PFSK-1 (cell line): ENCODE measurements at regions not wholly inside any gene's neighbourhood (a gene's known extent, or its start where the extent isn't known, plus 50 kb on each side); places are given as distances from the start of the nearest gene placed in this dataset.

Experiments used
- FOXP2 ChIP-seq: optimal IDR thresholded peaks from 2 replicates; pipeline ENCODE3; 2011; ENCODE audit warnings: borderline replicate concordance, control low read depth, inconsistent platforms; ENCODE audit not compliant: insufficient read depth; ENCODE audit errors: extremely low read length, extremely low read depth
- POLR2AphosphoS5 ChIP-seq: IDR thresholded peaks from 2 replicates; pipeline ENCODE4 v1.6.1; 2012; ENCODE audit warnings: low read depth, mild to moderate bottlenecking, control low read depth, low read length, moderate library complexity
- SIN3A ChIP-seq: IDR thresholded peaks from 2 replicates; pipeline ENCODE4 v1.6.1; 2012; ENCODE audit warnings: mild to moderate bottlenecking, low read length, moderate library complexity, borderline replicate concordance; ENCODE audit not compliant: insufficient read depth
- TAF1 ChIP-seq: IDR thresholded peaks from 2 replicates; pipeline ENCODE4 v1.6.1; 2012; ENCODE audit warnings: low read length, control low read depth, borderline replicate concordance; ENCODE audit not compliant: insufficient read depth
- TF ChIP-seq, protein P1 (sequence below), 2 experiments: IDR thresholded peaks; 2 replicates each; pipeline versions ENCODE4 v1.6.1 to v1.8.0; 2011 to 2012; ENCODE audit warnings: low read depth in 2 of 2, low read length in 2 of 2, control low read depth in 1 of 2, inconsistent platforms in 1 of 2, mild to moderate bottlenecking in 1 of 2, moderate library complexity in 1 of 2; ENCODE audit not compliant: insufficient read depth in 1 of 2

DNA sequence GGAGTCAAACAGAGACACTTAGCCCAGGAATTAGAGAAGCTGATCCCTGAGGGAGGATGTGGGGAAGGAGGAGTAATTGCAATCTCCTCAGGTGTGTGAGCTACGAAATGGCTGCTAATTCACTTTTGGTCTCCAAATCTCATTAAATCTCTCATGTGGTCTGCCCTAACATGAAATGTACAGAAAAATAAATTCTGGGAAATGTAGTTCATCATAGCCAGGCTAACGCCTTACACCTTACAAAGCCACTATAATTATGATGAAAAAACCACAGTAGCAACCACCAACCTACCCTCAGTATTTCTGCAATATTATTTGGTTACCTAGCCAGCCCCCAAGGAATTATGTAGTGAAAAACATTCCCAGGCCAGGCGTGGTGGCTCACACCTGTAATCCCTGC, 354.0 kb downstream of the TMEM167A start:
- TF ChIP-seq FOXP2 (no peak), TAF1 (no peak), POLR2AphosphoS5 (no peak), SIN3A (no peak)
- TF ChIP-seq, protein P1, sequence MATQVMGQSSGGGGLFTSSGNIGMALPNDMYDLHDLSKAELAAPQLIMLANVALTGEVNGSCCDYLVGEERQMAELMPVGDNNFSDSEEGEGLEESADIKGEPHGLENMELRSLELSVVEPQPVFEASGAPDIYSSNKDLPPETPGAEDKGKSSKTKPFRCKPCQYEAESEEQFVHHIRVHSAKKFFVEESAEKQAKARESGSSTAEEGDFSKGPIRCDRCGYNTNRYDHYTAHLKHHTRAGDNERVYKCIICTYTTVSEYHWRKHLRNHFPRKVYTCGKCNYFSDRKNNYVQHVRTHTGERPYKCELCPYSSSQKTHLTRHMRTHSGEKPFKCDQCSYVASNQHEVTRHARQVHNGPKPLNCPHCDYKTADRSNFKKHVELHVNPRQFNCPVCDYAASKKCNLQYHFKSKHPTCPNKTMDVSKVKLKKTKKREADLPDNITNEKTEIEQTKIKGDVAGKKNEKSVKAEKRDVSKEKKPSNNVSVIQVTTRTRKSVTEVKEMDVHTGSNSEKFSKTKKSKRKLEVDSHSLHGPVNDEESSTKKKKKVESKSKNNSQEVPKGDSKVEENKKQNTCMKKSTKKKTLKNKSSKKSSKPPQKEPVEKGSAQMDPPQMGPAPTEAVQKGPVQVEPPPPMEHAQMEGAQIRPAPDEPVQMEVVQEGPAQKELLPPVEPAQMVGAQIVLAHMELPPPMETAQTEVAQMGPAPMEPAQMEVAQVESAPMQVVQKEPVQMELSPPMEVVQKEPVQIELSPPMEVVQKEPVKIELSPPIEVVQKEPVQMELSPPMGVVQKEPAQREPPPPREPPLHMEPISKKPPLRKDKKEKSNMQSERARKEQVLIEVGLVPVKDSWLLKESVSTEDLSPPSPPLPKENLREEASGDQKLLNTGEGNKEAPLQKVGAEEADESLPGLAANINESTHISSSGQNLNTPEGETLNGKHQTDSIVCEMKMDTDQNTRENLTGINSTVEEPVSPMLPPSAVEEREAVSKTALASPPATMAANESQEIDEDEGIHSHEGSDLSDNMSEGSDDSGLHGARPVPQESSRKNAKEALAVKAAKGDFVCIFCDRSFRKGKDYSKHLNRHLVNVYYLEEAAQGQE (IDR thresholded peaks at IDR 0.05; ENCODE audit: insufficient read depth in 1 of 2, low read depth in 2 of 2, low read length in 2 of 2) = no peak

DNA sequence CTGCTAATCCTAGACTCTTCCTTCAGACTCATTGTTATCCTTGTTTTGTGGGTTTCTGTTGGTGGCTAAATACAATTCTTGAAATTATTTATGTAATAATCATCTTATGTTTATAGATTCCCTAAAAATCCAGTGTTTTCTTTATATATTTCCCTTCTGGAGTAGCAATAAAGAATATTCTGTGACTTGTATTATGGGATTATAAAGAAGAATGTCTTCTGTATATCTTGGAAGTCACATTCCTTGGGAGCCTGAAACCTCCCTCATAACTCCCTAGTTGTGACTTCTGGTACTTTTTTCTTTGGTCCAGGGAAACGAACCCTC, 356.1 kb downstream of the TMEM167A start:
- TF ChIP-seq, protein P1 (IDR thresholded peaks at IDR 0.05; ENCODE audit: insufficient read depth in 1 of 2, low read depth in 2 of 2, low read length in 2 of 2) = no peak
- TF ChIP-seq SIN3A = no peak
- TF ChIP-seq POLR2AphosphoS5 = no peak
- TF ChIP-seq TAF1 = no peak
- TF ChIP-seq FOXP2 = no peak

DNA sequence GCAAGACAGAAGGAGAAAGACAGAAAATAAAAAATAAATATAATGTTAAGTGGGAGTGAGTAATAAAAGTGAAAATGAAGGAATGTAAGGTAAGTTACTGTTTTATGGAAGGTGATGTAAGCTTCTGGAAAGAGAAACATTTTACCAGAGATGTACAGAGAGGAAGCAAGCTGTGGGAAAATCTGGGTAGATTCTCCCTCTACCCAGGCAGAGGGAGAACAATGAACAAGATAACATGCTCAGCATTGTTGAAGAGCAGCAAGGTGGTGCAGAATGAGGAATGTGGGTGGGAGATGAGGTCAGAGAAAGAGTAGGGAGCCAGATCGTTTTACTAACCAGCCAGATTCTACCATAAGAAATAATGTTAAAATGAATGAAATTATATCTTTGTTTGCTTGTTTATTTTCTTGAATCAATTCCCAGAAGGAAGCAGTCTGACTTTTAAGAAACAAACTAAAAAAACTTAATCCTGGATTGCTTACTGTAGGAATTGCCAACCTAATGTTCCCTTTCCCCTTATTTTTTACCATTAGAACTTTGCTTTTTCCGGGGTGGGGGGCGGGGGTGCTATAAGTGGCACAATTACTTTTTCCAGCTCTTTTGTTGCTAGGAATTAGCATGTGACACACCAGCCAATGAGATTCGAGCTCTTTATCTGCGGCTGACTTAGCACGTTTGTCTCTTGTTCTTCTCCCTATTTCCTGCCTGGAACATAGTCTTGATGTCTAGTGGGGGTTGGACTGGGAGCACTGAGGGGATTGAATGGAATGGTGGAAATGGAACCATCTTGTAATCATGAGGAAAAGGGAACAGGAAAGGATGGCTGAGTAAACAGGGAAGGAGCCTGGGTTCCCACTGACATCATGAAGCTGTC, 356.7 kb downstream of the TMEM167A start:
- TF ChIP-seq, protein P1 (IDR thresholded peaks at IDR 0.05; ENCODE audit: insufficient read depth in 1 of 2, low read depth in 2 of 2, low read length in 2 of 2) = no peak
- TF ChIP-seq POLR2AphosphoS5 = no peak
- TF ChIP-seq FOXP2 = peak; percentile 23
- TF ChIP-seq SIN3A = no peak

DNA sequence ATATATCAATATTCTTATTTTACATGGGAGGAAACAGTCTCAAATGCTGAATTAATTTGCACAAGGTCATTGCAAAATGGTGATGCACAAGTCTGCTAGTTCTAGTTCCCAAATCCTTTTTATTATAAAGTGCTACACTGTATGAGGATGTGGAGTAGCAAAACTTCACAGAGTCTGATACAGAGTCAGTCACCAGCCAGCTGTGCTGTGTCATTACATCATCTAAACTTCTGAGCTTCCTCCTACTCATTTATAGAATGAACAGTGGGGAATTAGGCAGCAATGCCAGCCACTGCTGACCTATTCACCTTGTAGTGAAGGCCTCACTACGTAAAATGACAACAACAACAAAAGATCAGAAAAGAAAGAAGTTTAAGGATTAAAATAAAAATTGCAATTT, 357.8 kb downstream of the TMEM167A start:
- TF ChIP-seq TAF1 (no peak), POLR2AphosphoS5 (no peak), SIN3A (no peak), FOXP2 (no peak)
- TF ChIP-seq, protein P1 (IDR thresholded peaks at IDR 0.05; ENCODE audit: insufficient read depth in 1 of 2, low read depth in 2 of 2, low read length in 2 of 2) = no peak

DNA sequence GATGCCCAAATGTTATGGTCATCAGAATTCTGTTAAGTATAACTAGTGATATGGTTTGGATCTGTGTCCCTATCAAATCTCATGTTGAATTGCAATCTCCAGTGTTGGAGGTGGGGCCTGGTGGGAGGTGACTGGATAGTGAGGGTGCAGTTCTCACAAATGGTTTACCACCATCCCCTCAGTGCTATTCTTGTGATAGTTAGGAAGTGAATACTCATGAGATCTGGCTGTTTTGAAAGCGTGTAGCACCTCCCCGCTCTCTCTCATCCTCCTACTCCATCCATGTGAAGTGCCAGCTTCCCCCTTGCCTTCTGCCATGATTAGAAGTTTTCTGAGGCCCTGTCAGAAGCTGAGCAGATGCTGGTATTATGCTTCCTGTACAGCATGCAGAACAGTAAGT, 359.5 kb downstream of the TMEM167A start:
- TF ChIP-seq FOXP2 = no peak
- TF ChIP-seq, protein P1 (IDR thresholded peaks at IDR 0.05; ENCODE audit: insufficient read depth in 1 of 2, low read depth in 2 of 2, low read length in 2 of 2) = no peak
- no peak for TF ChIP-seq POLR2AphosphoS5
- no peak for TF ChIP-seq SIN3A
- TF ChIP-seq TAF1 = no peak
